Fibroblast of gingiva (primary cell): ENCODE measurements at regions not wholly inside any gene's neighbourhood (a gene's known extent, or its start where the extent isn't known, plus 50 kb on each side); places are given as distances from the start of the nearest gene placed in this dataset.

ENCODE experiments used
- DNase-seq: peaks from one replicate; pipeline ENCODE4 v3.0.0-alpha.2; 2011; ENCODE audit warnings: low read depth

DNA sequence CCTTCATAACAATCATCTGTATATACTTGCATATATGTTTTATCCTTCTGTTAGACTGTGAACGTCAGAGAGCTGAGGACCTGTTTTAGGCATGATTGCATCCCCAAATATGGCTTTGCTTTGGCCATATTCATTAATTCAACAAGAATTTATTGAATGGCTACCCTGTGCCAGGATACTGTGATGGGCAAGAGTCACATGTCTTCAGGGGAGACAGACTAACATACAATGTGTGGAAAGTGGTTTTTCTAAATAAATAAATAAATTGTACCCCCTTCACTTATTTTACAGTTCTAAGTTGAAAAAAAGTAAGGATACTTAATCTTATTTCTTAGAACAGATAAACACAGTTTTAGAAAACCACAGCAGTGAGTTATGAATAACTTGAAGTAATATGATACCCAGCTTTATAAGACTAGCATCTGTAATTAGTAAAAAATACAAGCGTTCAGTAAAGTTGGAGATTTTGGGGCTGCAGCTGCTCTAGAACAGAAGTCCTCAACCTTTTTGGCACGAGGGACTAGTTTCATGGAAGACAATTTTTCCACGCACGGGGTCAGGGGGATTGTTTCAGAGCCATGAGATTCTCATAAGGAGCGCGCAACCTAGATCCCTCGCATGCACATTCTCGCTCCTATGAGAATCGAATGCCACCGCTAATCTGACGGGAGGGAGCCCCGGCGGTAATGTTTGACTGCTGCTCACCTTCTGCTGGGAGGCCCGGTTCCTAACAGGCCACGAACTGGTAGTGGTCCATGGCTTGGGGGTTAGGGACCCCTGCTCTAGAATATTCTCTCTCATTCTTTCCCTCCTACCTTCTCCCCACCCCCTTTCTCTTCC is 89.4 kb upstream of the MTPN start:
- DNase-seq: no peak

DNA sequence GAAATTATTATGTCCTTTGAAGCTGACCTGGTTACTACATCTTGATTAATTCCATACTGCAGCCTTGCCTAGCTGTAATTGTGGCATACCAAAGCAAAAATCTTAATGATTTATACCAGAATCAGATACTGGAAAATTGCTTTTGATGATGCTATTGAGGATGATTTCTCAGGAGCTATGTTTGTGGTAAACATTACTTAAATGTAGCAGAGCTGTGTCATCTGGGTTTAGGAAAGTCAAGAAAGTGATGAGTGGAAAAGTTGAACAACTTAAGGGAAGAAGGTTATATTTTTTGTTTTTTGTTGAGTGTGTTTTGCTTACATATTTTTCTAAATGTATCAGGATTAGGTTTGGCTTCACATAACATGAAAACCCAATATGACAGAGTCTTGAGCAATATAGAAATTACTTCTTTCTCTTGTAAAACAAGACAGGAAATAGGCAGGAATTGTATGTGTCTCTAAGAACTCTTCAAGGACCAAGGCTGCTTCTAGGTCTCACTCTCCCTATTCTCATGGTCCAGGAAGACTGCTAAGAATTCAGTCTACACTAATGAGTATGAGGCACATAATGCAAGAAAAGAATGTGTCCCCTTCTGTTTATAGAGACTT is 87.6 kb upstream of the MTPN start:
- no peak for DNase-seq

DNA sequence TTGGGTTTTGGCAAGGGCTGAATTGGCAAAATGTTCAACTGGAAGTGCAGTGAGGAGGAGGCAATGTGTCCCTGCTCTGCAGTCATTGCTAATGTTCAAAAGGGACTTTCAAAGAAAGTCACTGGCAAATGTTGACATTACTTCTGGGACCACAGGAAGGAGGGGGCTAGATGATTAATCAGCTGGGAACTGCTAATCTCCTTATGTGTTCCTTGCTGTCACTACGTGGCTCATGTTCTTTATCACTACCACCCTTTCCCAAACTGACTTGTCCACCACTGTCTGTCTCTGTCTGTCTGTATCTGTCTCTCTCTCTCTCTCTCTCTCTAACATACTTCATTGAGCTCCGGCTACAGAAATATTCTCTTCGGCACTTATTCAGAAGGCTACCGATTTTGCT is 86.9 kb upstream of the MTPN start:
- no peak for DNase-seq

DNA sequence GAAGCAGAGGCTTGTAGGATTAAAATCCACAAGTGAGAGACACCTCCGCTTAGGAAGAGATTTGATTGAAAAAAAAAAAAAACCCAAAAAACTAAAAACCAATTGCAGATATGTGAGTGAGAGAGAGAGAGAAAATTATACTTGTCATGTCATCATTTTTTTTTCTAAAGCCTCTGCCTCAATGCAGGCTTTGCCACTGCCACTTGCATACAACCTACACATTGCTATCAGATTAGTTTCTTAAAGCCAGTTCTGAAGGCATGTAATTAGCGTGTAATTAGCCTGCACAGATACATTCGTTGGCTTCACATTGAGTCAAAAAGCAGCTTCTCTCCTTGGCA is 86.1 kb upstream of the MTPN start:
- no peak for DNase-seq

DNA sequence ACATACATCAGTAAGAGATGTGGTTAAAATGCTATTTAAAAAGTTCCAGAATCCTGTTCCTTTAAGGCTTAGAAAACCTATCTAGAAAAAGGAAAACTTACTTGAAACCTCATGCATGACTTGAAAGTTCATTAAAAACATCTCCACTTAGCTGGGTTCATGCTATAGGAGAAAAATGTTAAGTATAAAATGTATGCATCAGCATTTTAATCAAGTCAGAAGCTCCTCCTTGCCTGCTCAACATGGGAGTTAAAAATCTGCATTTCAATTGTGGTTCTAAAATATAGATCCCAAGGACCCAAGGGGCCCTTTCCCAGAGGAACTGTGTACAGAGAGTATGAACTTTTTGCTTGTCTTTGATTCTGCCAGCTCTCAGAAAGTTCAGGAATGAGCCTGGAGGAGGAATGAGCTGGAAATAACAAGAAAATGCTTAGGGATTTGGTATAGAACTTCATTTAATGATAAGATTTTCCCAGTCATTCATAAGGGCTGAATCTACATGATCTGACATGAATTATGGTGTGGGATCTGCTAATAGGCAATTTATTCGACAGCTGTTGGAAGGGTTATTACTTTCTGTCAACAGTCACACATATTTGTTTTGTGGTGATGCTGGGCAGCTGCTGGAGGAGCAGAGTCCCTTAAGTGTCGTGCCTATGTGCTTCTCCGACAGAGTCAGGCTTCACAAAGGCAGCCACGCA is 85.6 kb upstream of the MTPN start:
- DNase-seq: no peak

DNA sequence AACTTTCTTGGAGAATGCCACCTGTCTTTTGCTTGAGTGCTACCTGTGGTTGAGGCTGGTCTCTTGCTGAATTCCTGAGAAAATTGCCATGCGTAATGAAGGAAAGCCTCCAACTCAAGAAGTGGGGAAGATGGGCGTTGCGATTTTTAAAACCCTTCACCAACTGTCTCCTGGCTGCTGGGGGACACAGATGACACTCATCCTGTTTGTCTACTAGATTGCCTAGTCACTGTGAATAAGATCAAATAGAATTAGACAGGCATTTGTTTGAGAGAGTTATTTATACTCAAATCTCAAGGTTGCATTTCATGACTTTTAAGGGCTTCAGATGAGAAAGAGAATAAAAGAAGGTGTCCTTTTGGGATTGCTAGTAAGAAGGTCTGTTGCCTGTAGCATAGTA is 84.3 kb upstream of the MTPN start:
- DNase-seq: no peak

DNA sequence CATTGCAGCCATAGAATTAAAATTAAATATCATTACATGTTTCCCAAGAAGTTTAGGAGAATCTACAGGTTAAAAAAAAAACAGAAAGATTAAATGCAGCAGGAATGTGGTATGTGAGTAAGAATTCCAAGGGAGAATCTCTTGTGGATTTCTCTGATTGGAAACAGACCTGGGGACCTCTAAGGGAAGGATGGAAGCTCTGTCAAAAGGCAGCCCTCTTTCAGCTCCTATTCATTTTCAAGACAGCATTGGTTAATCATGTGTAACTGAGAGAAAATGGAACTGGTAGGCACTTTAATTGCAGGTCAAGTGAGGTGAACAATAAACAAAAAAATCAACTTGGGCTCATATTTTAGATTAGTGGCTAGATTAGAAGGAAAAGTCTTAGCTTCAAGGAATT is 81.4 kb upstream of the MTPN start:
- DNase-seq: no peak

DNA sequence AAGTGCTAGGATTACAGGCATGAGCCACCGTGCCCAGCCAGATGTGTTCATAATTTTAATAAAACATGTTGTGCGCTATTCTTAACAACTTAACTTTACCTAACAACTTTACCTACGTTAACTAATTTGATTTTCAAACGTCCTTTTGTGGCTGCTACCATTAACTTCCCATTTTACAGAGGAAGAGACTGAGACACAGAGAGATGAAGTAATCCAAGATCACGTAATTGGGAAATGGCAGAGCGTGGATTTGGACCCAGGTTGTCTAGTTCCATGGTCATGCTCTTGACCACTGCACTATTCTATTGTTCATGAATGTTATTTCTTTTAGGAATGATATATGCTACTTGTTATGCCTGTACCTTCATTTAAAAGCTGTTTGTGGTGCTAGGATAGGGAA is 80.3 kb upstream of the MTPN start:
- DNase-seq: no peak

DNA sequence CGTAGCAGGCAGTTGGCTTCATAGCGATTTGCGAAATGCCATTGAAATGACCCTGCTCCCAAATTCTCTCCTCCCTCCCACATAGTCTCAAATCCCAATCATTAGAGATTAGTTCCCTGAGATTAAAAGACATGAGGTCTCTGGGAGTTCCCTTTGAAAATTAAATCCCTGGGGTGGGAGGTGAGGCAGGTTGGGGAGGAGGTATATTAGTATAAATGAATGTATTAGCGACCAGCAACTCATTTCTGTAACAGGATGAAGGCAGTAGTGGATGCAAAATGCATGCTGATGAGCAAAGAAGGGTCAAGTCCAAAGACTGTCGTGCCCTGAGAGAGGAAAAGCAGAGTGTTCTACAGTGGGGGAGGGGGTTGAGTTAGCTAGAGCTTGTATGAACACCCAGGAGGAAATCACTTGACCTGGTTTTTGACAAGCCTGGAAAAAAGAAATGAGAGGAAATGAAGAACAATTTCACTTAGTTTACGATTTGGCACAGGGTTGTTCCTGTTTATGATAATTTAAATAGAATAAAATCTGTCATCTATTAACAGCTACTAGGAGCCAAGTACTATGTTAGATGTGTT is 79.6 kb upstream of the MTPN start:
- DNase-seq: no peak

DNA sequence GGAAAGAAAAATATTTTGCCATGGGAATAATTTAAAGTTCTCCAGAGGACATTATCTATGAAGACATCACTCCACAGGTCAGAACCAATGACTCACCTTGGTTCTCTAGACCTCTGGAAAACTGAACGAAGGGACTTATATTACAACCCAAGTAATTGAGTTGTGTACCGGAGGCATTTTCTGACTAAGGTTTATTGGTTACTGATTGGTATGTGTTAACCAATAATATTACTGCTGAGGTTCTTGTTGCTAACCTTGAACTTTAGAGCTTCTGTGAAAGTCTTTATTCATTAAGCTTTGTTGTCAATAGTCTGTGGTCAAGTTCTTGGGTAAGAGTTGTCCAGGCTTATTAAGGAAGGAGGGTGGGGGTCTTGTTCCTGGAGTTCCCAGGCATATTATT is 78.1 kb upstream of the MTPN start:
- no peak for DNase-seq

DNA sequence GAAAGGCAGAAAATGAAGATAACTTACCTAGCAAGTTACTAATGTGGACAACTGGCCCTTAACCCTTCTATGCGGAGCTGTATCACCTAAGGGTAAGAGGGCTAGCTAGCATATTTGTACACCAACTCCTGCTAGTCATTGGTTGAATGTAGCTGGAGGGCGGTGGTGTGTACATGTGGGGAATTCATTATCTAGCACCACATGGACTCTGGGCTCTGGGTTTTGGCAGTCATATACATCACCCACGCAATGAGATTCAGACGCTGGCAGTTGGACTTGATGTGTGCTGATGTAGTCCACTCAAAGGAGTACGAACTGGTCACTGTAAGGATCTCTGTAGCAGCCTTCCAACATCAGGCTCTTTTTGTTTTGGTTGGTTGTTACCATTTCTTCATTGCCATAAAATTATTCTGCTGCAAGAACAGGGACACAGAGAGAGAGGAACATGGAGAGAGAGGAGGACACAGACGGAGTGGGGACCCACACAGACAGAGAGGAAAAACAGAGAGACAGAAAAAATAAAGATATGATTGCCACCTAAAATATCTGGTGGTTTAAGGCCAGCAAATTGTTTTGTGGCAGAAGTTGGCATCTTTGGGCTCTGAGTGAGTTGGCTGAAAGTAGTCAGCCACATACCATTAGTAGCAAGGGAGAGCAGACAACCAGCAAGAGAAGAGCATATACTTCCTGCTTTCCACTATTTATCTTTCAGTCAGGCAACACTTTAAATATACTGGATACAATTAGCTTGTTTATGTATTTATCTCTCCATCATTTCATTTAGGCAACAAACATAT is 76.7 kb upstream of the MTPN start:
- DNase-seq: no peak

DNA sequence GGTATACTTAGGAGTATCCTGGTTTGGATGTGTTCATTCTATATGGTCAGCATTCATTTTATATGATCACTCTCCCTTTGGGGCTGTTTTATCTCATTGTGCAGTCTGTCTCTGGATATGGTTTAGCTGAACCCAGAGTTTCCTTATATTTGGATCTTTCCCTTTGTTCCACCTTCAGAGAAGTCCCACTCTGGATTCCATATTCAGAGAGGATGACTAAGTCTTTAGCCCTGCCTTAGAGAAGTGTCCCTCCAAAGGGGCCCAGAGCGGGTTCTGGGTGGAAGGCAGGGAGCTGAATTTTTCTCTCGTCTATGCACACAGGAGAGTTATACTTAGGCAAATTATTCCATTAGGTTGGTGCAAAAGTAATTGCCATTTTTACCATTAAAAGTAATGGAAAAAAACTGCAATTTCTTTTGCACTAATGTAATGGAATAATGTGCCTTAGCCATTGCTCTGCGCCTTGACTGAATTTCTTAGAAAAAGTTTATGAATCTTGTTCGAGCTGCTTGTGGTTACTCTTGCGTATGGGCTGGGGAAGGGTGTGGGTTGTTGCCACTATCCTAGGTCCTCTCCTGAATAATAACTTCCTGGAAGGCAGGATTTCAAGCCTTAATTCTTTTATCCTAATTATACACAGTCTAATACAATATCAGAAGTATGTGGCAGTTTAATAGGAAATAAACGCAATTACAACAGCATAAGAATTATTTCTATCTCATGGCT is 74.2 kb upstream of the MTPN start:
- DNase-seq: no peak

DNA sequence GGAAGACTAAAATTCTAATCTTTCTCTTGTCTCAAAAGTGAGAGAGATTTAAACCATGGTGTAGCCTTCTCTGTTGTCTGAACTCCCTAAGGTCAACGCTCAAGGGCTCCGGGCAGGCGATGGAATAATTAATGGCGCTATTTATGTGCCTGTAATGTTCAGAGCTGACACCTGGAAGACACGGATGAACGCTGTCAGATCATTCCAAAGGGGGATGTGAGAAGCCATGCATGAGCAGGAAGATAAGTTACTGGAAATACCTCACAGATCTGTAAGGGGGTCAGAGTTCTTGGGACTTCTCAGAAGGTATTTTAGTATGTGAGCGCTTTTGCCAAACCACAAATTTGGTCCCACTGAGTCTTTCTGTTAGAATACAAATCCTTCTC is 73.3 kb upstream of the MTPN start:
- no peak for DNase-seq

DNA sequence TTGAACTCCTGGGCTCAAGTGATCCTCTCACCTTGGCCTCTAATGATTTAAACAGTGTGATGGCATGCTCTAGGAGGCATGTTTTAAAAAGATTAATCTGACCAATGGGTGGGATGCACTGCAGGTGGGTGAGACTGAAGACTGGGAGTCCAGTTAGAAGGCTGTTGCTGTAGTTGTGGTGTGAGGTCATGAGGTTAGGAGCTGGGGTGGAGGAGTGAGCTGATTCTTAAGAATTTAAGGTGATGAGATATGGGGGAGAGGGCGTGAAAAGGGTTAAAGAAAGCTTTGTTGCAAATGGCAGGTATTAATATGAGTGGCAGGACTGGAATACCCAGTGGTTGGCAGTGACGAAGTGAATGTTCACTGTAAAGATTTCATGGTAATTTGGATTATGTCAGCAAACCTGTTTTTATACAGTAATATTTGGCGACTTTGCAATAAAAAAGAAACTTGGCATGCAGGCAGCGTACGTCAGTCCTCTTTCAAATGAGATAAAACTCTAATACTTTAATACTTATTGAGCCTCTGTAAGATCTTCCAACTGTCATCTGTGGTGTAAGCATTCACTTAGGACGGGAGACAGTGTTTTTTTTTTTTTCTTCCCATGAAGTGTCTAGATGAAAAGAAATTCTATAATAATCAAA is 72.8 kb upstream of the MTPN start:
- no peak for DNase-seq

DNA sequence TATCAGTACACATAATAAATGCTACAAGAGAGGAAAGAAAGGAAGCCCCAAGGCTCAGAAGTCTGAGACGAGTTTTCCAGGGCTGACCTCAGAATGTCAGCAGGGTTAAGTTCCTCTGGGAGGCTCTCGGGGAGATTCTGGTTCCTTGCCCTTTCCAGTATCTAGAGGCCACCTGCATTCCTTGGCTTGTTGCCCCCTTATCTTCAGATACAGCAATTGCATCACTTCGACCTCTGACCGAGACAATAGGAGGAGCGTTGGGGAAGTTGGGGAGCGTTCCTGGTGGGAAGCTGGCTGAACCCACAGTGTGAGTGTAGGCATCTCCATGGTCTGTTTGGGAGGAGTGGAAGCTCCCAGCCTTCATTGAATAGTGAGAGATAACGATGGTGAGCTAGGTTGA is 72.0 kb upstream of the MTPN start:
- no peak for DNase-seq

DNA sequence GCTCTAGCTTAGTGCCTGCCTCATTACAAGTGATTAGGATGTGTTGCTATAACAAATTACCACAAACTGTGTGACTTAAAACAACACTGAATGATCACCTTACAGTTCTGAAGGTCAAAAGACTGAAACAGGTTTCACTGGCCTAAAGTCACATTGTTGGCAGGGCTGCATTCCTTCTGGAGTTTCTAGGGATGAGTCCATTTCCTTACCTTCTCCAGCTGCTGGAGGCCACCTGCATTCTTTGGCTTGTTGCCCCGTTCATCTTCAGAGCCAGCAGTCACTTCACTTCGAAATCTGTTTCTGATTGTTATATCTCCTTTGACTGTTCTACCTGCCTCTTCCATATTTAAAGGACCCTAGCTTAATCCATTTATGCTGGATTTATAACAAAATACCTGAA is 69.4 kb upstream of the MTPN start:
- DNase-seq: no peak

DNA sequence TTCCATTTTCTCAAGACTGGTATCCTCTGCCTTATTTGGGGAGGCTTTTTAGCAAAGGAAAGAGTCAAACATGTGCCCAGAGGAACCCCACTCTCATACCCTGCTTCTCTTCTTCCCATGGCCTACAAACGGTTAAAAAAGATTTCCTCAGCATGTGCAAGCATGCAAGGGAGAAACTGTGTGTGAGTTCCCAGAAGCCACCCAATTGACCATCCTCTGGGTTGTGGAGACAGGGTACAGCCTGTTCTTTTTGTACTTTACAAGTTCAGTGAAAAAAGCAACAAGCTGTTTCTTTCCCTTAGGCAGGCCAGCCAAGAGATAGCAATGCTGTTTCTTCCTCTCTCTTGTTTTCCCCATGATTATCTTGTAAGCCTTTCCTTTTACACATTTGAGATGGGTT is 68.8 kb upstream of the MTPN start:
- DNase-seq: no peak

DNA sequence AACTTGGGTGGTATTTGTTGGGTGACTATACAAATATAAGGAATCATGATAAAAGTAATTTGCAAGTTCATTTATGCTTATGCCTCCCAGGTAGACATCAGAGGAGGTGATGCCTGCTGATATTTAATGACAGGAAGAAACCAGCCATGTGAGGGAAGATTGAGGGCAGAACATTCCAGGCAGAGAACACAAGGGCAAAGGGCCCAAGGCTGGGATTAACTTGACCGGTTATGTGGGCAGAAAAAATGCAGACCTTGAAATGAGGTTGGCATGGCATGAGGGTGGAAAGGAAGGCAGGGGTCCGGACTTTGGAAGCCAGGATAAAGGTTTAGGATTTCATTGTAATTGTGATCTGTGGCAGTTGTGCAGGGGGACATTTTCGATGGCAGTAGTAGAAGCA is 68.0 kb upstream of the MTPN start:
- no peak for DNase-seq

DNA sequence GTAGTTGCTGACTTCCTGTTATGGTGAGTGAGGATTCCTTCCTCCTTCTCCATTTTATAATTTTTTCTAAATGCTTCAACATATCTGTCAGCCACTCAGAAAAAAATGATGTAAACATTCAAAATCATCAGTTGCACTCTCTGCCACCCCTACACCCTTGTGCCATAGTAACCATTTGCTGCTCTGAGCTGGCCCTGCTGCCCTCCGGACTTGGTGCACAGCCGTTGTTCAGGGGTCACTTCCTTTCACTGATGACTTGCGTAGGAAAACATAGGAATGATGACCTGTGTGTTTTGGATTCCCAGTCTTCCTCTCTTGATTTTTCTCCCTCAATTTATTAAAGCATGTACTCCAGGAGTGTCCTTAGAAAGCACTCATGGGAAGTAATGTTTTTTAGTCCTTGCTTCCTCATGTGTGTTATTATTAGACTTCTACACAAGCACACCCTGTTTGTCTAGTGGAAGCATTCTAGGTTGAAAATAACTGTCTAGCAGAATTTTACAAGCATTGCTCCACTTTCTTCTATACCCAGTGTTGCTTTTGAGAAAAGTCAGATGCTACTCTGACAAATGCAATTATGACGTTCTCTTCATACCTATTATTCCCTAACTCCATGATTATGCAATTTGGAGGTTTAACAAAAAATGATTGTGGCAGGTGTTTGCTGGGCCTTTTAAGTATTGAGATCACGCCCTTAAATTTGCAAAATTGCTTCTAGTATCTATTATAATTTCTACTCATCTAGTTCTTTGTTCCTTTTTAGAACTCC is 62.6 kb upstream of the MTPN start:
- DNase-seq: no peak

DNA sequence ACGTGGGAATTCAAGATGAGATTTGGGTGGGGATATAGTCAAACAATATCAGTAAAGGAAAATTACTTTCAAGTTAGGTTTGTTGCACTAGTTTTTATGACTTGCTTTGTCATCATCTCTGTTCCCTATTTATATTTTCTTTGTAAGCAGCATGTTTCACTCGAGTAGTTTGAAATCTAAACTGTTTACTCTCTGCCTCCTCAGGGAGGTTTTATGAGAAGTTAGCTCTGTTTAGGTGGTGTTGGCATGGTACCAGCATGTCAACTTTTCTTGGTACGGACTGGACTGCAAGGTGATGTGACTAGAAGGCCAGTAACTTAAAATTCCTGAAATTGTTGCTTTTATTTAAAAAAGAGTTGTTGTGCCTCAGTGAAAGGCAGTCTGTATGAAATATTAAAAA is 59.2 kb upstream of the MTPN start:
- DNase-seq: no peak
